Gastroesophageal sphincter (tissue), 3 donors: ENCODE measurements at regions not wholly inside any gene's neighbourhood (a gene's known extent, or its start where the extent isn't known, plus 50 kb on each side); places are given as distances from the start of the nearest gene placed in this dataset.

Experiments
- POLR2A ChIP-seq, 2 donors: fragments of 450-650 bp; IDR thresholded peaks; one replicate each; pipeline ENCODE4 v1.6.1; 2017; ENCODE audit warnings: antibody characterized with exemption in 2 of 2, mild to moderate bottlenecking in 2 of 2, moderate library complexity in 1 of 2
- POLR2AphosphoS5 ChIP-seq: sonication (generic); formaldehyde crosslinking; IDR thresholded peaks from one replicate; pipeline ENCODE4 v1.6.1; 2017; ENCODE audit warnings: antibody characterized with exemption
- TF ChIP-seq, protein P1 (sequence below), 4 experiments: fragments of 200-600 bp in 2 of 4; fragments of 450-650 bp in 2 of 4; sonication (generic) in 1 of 4; IDR thresholded peaks; one replicate each; pipeline ENCODE4 v1.5.1; 2017 to 2019; ENCODE audit warnings: antibody characterized with exemption in 4 of 4, mild to moderate bottlenecking in 2 of 4, moderate library complexity in 2 of 4

DNA sequence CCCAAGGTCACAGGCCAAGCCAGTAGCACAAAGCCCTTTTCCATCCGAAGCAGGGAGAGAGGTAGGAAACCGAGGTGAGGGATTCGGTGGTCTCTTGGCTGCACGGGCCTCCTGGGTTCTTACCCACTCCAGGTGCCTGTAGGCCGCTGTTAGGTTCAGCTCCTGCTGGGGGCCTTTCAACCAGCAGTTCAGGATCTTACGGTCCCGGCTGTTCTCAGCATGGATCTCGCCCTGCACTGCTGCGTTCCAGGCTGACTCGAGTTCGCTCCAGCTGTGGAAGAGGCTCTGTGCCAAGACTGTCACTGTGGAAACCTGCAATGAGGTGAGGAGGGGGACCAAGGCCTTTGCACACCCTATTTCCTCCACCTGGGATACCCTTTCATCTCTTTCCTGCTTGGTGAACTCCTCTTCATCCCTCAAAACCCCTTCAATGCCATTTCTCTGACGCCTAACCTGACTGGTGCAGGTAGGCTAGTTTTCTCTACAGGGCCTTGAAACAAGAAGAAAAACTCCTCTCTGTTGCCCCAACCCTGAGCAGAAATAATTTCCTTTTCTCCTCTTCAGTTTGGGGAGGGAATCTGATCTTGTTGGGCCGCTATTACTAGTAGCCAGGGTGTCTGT is 103.6 kb downstream of the RMI2 start:
- TF ChIP-seq, protein P1, sequence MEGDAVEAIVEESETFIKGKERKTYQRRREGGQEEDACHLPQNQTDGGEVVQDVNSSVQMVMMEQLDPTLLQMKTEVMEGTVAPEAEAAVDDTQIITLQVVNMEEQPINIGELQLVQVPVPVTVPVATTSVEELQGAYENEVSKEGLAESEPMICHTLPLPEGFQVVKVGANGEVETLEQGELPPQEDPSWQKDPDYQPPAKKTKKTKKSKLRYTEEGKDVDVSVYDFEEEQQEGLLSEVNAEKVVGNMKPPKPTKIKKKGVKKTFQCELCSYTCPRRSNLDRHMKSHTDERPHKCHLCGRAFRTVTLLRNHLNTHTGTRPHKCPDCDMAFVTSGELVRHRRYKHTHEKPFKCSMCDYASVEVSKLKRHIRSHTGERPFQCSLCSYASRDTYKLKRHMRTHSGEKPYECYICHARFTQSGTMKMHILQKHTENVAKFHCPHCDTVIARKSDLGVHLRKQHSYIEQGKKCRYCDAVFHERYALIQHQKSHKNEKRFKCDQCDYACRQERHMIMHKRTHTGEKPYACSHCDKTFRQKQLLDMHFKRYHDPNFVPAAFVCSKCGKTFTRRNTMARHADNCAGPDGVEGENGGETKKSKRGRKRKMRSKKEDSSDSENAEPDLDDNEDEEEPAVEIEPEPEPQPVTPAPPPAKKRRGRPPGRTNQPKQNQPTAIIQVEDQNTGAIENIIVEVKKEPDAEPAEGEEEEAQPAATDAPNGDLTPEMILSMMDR (IDR thresholded peaks at IDR 0.05) = no peak
- TF ChIP-seq POLR2AphosphoS5 = no peak
- no peak for TF ChIP-seq POLR2A (IDR thresholded peaks at IDR 0.05)
